Nephron (organoid): ENCODE measurements at regions not wholly inside any gene's neighbourhood (a gene's known extent, or its start where the extent isn't known, plus 50 kb on each side); places are given as distances from the start of the nearest gene placed in this dataset.

ENCODE experiments used
- H3K27ac Mint-ChIP-seq, 3 experiments: 2 replicates each; pipeline ENCODE4 v1.8.0; 2020; ENCODE audit warnings: mixed read lengths in 3 of 3, mild to moderate bottlenecking in 2 of 3, moderate library complexity in 1 of 3
- H3K27me3 Mint-ChIP-seq: 2 replicates; pipeline ENCODE4 v1.8.0; 2021; ENCODE audit warnings: low read depth, mild to moderate bottlenecking, moderate library complexity, mixed read lengths
- H3K36me3 Mint-ChIP-seq: 2 replicates; pipeline ENCODE4 v1.8.0; 2020; ENCODE audit warnings: low read depth, mixed read lengths
- H3K4me1 Mint-ChIP-seq: 2 replicates; pipeline ENCODE4 v1.8.0; 2020; ENCODE audit warnings: mixed read lengths
- H3K4me3 Mint-ChIP-seq, 3 experiments: 2 replicates each; pipeline ENCODE4 v1.8.0; 2020; ENCODE audit warnings: mild to moderate bottlenecking in 3 of 3, mixed read lengths in 3 of 3, moderate library complexity in 2 of 3
- H3K9me3 Mint-ChIP-seq: 2 replicates; pipeline ENCODE4 v1.8.0; 2020; ENCODE audit warnings: mixed read lengths
- CTCF ChIP-seq, 3 experiments: fragments of 200-600 bp; sonication (generic); IDR thresholded peaks; one replicate each; pipeline ENCODE4 v1.5.0; 2021; ENCODE audit warnings: antibody characterized with exemption in 3 of 3; ENCODE audit not compliant: unreplicated experiment in 3 of 3

DNA sequence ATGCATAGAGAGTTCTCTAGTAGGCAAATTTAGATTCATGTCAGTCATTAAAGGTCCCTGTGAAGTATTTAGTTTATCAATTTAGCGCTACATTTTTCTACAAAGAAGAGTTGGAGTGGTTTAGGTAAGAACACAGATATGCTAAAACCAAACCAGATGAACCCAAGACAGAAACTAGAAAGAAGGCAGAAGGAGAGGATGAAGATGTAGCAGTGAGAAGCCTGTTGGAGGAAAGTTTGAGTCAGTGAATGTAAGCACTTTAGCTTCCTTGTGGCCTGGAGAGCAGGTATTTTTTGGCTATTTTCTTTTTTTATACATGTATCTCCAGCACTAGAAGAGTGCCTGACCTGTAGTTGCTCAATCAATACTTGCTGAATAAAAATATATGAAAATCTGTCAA lies 223.7 kb downstream of the KCNRG start:
- H3K4me1 Mint-ChIP-seq: peaks cover 24% of the 10 kb centered on the region
- H3K27ac Mint-ChIP-seq: peak overlapping the region in 1 of 3 experiments; percentile 6
- TF ChIP-seq CTCF (IDR thresholded peaks at IDR 0.05; ENCODE audit: unreplicated experiment in 3 of 3): no peak
- peaks cover 8% of the 10 kb centered on the region for H3K27me3 Mint-ChIP-seq
- H3K4me3 Mint-ChIP-seq: no peak overlapping the region
- H3K9me3 Mint-ChIP-seq: peaks cover 6% of the 10 kb centered on the region
- H3K36me3 Mint-ChIP-seq: no peaks in the 10 kb centered on the region

GRCh38 chr13:50241479-50241878 lies 226.2 kb downstream of the KCNRG start:
- no peak for TF ChIP-seq CTCF (IDR thresholded peaks at IDR 0.05; ENCODE audit: unreplicated experiment in 3 of 3)
- H3K4me1 Mint-ChIP-seq: peaks cover 40% of the 10 kb centered on the region
- no peak overlapping the region for H3K4me3 Mint-ChIP-seq
- peak overlapping the region in 1 of 3 experiments; percentile 32 for H3K27ac Mint-ChIP-seq
- no peaks in the 10 kb centered on the region for H3K36me3 Mint-ChIP-seq
- no peaks in the 10 kb centered on the region for H3K9me3 Mint-ChIP-seq
- peaks cover 8% of the 10 kb centered on the region for H3K27me3 Mint-ChIP-seq

DNA sequence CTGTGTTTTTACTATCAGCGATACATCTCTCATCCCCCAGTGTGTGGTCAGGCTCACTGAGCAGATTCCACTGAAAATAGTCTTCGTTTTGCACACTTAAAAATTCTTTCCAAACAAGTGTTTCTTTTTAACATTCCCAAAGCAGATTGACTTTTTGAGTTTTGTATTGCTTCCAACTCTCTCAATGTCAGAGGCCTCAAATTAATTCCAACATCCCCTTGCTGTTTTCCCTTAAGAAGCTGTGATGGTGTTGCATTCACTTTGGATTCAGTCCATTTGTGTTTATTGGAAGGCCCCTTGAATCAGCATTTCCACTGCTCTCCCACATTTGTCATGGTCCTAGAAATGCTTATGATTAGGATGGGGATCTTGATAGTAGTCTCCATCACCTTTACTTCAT lies 228.7 kb downstream of the KCNRG start:
- no peak overlapping the region for H3K4me3 Mint-ChIP-seq
- H3K4me1 Mint-ChIP-seq: peaks cover 25% of the 10 kb centered on the region
- no peaks in the 10 kb centered on the region for H3K9me3 Mint-ChIP-seq
- peak overlapping the region; percentile 6 to 70 (median 60) for H3K27ac Mint-ChIP-seq
- no peak for TF ChIP-seq CTCF (IDR thresholded peaks at IDR 0.05; ENCODE audit: unreplicated experiment in 3 of 3)
- H3K27me3 Mint-ChIP-seq: peaks cover 4% of the 10 kb centered on the region
- no peaks in the 10 kb centered on the region for H3K36me3 Mint-ChIP-seq

- peaks cover 4% of the 10 kb centered on the region for H3K27me3 Mint-ChIP-seq
- no peaks in the 10 kb centered on the region for H3K36me3 Mint-ChIP-seq
- peaks cover 25% of the 10 kb centered on the region for H3K4me1 Mint-ChIP-seq
Measured at GRCh38 chr13:50244355-50244712, 229.1 kb downstream of the KCNRG start.

DNA sequence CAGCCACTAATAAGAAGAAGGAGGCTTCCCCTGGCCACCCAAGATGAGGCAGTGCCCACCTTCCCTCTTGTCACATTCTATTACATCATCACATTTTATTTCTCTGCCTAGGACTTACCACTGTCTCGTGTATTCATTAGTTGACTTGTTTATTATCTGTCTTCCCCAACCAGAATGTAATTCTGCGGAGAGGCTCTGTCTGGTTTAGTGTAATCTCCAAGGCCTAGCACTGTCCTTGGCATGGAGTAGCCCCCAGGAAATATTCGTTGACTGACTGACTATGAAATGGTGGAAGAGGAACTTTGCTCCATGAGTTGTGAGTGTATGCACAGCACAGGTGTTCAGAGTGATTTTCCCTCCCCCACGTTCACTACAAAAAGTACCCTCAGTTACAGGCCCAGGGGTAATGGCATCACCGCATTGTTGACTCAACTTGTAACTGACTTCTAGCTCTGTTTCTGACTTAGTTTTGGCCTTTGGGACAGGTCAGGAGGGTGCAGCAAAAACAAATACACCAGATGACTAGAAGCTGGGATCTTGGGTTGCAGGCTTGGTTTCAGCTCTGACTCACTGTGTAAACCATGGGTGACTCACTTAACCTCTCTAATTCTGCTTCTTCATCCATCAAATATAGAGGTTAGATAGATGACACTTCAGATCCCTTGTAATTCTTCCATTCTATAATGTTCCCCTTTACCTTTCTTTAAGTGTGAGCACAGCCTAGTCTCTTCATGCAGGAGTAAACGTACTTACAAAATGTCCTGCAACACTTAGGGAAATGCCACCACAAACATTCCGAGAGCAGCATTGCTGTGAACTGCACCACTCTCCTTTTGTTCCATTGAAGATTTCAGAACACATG lies 229.7 kb downstream of the KCNRG start:
- Mint-ChIP-seq H3K36me3 (no peaks in the 10 kb centered on the region), H3K27ac (peak overlapping the region; percentile 6 to 70 (median 60)), H3K4me3 (no peak overlapping the region), H3K27me3 (peaks cover 4% of the 10 kb centered on the region), H3K4me1 (peaks cover 25% of the 10 kb centered on the region), H3K9me3 (no peaks in the 10 kb centered on the region)
- no peak for TF ChIP-seq CTCF (IDR thresholded peaks at IDR 0.05; ENCODE audit: unreplicated experiment in 3 of 3)

More at GRCh38 chr13:50244355-50244712, 229.1 kb downstream of the KCNRG start:
- Mint-ChIP-seq H3K9me3 (no peaks in the 10 kb centered on the region), H3K27ac (peak overlapping the region; percentile 6 to 70 (median 60)), H3K4me3 (no peak overlapping the region)
- TF ChIP-seq CTCF (IDR thresholded peaks at IDR 0.05; ENCODE audit: unreplicated experiment in 3 of 3): no peak

- no peak for TF ChIP-seq CTCF (IDR thresholded peaks at IDR 0.05; ENCODE audit: unreplicated experiment in 3 of 3)
- Mint-ChIP-seq H3K27ac (no peak overlapping the region), H3K4me3 (no peak overlapping the region), H3K27me3 (no peaks in the 10 kb centered on the region), H3K9me3 (no peaks in the 10 kb centered on the region), H3K36me3 (no peaks in the 10 kb centered on the region), H3K4me1 (peaks cover 25% of the 10 kb centered on the region)
Measured at GRCh38 chr13:50247223-50247622, 232.0 kb downstream of the KCNRG start.
